ENCODE measurements at regions not wholly inside any gene's neighbourhood (a gene's known extent, or its start where the extent isn't known, plus 50 kb on each side); places are given as distances from the start of the nearest gene placed in this dataset.

DNA sequence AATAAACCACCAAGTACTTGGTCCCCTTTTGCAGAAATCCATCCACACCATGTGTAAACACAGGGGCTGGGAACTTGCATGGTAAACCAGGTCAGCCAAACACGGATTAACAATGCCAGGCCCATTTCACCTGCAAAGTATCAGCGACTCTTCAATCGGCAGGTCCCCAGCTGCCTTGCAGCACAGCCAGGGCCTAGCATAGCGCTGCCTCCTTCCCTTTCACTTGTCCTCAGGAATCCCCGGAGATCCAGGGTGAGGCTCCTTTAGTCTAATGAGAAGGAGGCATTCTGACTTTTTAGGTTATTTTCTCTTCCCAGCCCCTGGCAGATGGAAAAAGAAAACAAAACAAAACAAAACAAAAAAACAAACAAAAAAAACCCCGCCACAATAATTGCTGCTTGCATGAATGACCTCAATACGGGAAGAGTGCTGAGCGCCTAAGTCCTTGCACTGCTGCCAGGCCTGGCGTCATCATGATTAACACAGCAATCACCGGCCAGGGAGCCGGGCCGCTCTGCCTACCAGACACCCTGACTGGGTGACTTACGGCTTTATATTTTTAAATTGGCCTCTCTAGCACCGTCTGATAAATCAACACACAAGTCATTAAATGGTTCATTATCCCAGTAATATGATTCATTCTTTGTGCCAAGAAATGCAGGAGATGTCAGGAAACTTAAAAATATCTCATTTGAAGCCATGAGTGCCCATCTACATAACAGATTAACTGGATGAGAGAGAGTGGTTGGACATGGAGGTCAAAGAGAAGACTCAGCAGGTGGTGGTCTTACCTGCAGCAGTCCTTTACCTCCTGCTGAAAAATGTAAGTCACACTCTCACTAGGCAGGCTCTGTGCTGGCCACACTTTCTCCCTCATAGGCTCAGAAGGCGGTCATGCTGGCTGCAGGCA lies 692.7 kb downstream of the UQCRFS1 start:
- DNase-seq (ENCODE audit: low read depth in 2 of 3, low spot score in 1 of 3) = no peak

GRCh38 chr19:28519218-28519779 lies 693.7 kb downstream of the UQCRFS1 start:
- DNase-seq (ENCODE audit: low read depth in 2 of 3, low spot score in 1 of 3) = no peak

- DNase-seq (ENCODE audit: low read depth in 2 of 3, low spot score in 1 of 3) = no peak
Measured at GRCh38 chr19:28516415-28516872, 696.5 kb downstream of the UQCRFS1 start.

- DNase-seq (ENCODE audit: low read depth in 2 of 3, low spot score in 1 of 3) = no peak
Measured at GRCh38 chr19:28514166-28514565, 698.8 kb downstream of the UQCRFS1 start.

GRCh38 chr19:28511655-28512054 lies 701.3 kb downstream of the UQCRFS1 start:
- DNase-seq (ENCODE audit: low read depth in 2 of 3, low spot score in 1 of 3) = no peak

DNA sequence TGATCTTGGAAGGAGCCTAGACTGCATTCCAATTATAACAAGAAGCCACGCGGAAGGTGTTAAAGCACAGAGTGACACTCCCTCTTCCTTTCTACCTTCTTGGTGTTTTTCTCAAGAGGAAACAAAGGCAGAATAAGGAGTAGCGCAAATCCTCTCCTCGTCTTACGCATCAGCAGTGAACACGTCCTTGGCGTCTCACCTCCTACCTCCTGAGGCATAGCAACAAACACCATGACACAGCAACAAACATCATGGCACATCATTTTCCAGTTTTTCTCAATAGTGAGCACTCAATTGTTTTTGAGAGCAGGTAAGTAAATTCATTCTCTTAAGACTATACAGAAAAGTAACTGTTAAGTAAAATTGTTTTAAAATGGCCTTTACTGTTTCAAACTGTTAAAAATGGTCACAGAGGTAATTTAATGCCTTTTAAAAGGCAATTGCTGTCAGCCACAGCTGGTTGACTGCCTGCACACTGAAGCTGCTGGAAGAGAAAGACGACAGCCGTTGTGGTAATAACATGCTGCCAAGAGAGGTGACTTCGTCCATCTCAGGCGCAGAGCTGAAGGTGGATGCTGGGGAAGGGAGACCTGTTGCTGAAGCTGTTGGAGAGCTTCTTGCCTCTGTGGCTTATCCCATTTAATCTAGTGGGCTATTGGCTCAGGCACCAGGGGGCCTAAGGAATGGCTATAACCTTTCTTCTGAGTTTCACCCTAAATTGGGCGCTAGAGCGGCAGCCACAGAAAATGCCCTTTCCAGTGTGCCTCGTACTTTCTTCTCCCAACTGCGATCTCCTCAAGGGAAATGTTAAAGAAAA lies 703.7 kb downstream of the UQCRFS1 start:
- no peak for DNase-seq (ENCODE audit: low read depth in 2 of 3, low spot score in 1 of 3)

DNA sequence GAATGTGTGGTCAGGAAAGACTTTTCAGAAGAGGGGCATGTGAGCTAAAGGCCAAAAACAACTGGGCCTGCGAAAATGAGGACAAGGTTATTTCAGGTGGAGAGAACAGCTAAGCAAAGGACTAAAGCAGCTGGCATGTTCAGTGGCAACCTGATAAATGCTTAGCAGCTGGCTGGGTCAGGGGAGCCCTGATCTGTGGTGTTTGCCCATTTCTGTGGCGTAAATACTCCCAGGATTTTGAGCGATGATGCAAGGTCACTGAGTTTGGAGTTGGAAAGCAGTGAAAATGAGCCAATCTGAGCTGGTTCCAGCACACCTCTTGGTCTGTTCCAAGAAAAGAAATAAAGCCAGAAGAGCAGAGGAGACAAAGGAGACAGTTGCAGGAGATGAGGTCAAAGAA lies 704.3 kb downstream of the UQCRFS1 start:
- no peak for DNase-seq (ENCODE audit: low read depth in 2 of 3, low spot score in 1 of 3)

DNA sequence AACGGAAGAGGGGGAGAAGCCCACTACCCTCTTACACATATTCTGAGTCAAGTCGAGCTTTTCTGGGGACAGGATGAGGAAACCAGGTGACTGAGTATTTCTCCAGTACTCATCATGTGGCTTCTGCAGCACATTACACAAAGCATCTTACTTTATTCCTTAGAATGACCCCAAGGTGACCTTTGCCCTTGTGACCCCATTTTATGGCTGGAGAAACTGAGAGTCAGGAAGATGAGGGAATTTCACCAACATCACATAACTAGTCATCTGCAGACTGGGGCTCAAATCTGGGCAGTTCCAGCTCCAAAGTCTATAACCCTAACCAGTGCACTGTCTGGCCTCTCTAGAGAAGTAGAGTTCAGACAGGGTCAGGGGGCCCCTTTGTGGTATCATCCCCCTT lies 707.0 kb downstream of the UQCRFS1 start:
- no peak for DNase-seq (ENCODE audit: low read depth in 2 of 3, low spot score in 1 of 3)

- DNase-seq (ENCODE audit: low read depth in 2 of 3, low spot score in 1 of 3) = no peak
Measured at GRCh38 chr19:28505134-28505533, 707.8 kb downstream of the UQCRFS1 start.

GRCh38 chr19:28504727-28505126 lies 708.2 kb downstream of the UQCRFS1 start:
- DNase-seq (ENCODE audit: low read depth in 2 of 3, low spot score in 1 of 3) = no peak

DNA sequence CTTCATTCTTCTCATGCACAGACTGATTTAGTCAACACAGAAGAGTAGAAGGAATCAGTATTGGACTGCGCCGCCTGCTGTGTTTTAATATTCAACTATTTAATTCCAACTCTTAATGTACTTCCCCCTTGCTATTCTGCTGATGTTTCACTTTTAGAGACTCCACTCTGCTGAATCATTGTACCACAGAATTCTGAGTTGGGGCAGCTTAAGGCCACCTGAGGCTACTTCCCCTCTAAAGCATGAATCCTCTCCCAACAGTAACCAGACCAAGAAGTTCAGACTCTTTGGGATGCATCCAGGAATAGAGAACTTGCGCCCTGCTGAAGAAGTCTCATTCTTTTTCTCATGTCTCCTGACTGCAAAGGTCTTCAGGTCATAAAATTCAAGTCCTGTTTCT lies 708.8 kb downstream of the UQCRFS1 start:
- no peak for DNase-seq (ENCODE audit: low read depth in 2 of 3, low spot score in 1 of 3)

- no peak for DNase-seq (ENCODE audit: low read depth in 2 of 3, low spot score in 1 of 3)
Measured at GRCh38 chr19:28502879-28503734, 709.8 kb downstream of the UQCRFS1 start.

GRCh38 chr19:28501976-28502375 lies 711.0 kb downstream of the UQCRFS1 start:
- no peak for DNase-seq (ENCODE audit: low read depth in 2 of 3, low spot score in 1 of 3)

DNA sequence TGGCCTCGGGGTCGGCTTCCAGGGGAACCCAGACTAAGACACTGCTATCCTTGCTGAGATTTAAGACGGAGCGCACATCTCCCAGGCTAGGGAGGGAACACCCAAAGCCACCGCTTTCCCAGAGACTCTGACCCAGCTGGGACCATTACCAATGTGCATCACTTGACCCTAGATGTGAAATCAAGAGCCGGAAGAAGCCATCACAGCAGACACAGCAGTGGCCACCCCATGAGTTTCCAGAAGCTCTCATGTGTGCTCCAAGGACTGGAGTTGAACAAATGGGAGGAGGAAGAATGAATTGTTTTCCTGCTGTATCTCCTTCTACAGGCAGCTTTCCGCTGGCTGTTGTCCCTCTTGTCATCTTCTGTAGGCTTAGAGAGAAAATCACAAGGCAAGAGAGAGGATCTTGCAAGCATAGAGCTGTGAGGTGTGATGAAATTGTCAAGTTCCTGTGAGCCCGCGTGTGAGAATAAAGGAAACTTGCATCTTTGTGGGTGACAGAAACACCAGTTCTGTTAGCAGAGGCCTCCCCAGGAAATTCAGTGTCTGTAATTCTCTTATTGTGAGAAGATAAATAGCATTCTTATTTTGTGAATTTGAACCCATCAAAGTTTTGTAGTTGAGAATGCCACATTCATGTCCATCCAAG lies 711.8 kb downstream of the UQCRFS1 start:
- DNase-seq (ENCODE audit: low read depth in 2 of 3, low spot score in 1 of 3) = no peak

DNA sequence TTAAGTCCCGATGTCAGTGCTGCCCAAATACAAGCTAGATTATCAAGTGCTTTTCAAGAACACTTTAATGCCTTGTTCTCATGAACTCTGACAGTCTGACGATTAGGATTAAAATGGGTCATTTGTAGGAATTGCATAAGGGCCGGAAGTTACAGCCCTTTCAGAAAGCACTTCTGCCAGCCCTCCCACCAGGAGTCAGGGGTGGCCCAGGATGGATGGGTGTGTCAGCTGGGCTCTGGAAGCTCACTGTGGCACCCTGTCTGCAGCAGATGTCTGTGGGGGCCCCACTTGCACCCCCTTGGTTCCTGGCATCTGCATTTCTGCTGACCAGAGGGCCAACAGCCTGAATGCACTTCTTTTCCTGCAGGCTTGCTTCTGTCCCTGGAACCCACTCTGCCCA lies 712.7 kb downstream of the UQCRFS1 start:
- no peak for DNase-seq (ENCODE audit: low read depth in 2 of 3, low spot score in 1 of 3)

DNA sequence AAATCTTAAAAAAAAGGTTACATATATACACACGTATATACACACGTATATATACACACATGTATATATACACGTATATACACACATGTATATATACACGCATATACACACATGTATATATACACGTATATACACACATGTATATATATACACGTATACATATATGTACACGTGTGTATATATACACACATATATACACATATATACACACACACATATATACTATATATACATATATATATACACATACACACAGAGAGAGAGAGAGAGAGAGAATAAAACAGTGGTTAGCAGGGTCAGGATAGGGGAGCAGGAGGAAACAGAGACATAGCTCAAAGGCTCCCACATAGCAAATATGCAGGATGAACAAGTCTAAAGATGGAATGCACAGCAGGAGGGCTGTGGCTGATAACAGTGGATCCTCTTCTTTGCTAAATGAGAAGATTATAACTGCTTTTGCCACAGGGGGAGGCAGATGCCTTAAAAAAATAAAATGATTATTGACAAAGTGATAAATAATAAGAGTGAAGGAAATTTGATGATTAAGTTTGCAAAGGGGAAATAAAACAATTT lies 714.5 kb downstream of the UQCRFS1 start:
- DNase-seq (ENCODE audit: low read depth in 2 of 3, low spot score in 1 of 3) = no peak

- DNase-seq (ENCODE audit: low read depth in 2 of 3, low spot score in 1 of 3) = no peak
Measured at GRCh38 chr19:28497887-28498286, 715.1 kb downstream of the UQCRFS1 start.

- no peak for DNase-seq (ENCODE audit: low read depth in 2 of 3, low spot score in 1 of 3)
Measured at GRCh38 chr19:28497137-28497536, 715.8 kb downstream of the UQCRFS1 start.

GRCh38 chr19:28495046-28495445 lies 717.9 kb downstream of the UQCRFS1 start:
- DNase-seq (ENCODE audit: low read depth in 2 of 3, low spot score in 1 of 3) = no peak

GRCh38 chr19:28494461-28494860 lies 718.5 kb downstream of the UQCRFS1 start:
- no peak for DNase-seq (ENCODE audit: low read depth in 2 of 3, low spot score in 1 of 3)

Measured in stimulated activated CD4-positive, alpha-beta T cell treated with anti-CD3 and anti-CD28 coated beads, Interleukin-12 subunit alpha, Interleukin-12 subunit beta, amount 100 ng/mL, for 48 hours (primary cell).